Neuronal stem cell (in vitro differentiated cells): ENCODE measurements at regions not wholly inside any gene's neighbourhood (a gene's known extent, or its start where the extent isn't known, plus 50 kb on each side); places are given as distances from the start of the nearest gene placed in this dataset.

Experiments used
- DNase-seq: peaks from one replicate; pipeline ENCODE4 v3.0.0-alpha.2; 2013; ENCODE audit warnings: low spot score
- H2AFZ ChIP-seq: one replicate; pipeline ENCODE4 v1.6.1; 2013; ENCODE audit warnings: mild to moderate bottlenecking, low read length, inconsistent platforms
- H2AK5ac ChIP-seq: 2 replicates; pipeline ENCODE4 v1.6.1; 2013; ENCODE audit warnings: low read depth, mild to moderate bottlenecking, inconsistent platforms, low read length, moderate library complexity, mixed read lengths
- H2BK120ac ChIP-seq: 2 replicates; pipeline ENCODE4 v1.6.1; 2013; ENCODE audit warnings: low read depth, mild to moderate bottlenecking, inconsistent platforms, low read length, moderate library complexity, mixed read lengths
- H2BK12ac ChIP-seq: one replicate; pipeline ENCODE4 v1.6.1; 2013; ENCODE audit warnings: low read length, inconsistent platforms
- H2BK15ac ChIP-seq: 2 replicates; pipeline ENCODE4 v1.6.1; 2013; ENCODE audit warnings: mild to moderate bottlenecking, low read length, inconsistent platforms, mixed read lengths
- H2BK5ac ChIP-seq: one replicate; pipeline ENCODE4 v1.6.1; 2013; ENCODE audit warnings: inconsistent platforms, mild to moderate bottlenecking, low read length, moderate library complexity
- H3K14ac ChIP-seq: one replicate; pipeline ENCODE4 v1.6.1; 2013; ENCODE audit warnings: low read length, inconsistent platforms
- H3K18ac ChIP-seq: 2 replicates; pipeline ENCODE4 v1.6.1; 2013; ENCODE audit warnings: low read length, inconsistent platforms
- H3K23ac ChIP-seq: 2 replicates; pipeline ENCODE4 v1.6.1; 2013; ENCODE audit warnings: low read depth, mild to moderate bottlenecking, mixed read lengths, low read length, inconsistent platforms; ENCODE audit not compliant: poor library complexity
- H3K27ac ChIP-seq: replicated peaks from 3 replicates; pipeline ENCODE4 v1.5.1; 2013; ENCODE audit warnings: low read length, inconsistent platforms
- H3K27me3 ChIP-seq, 3 experiments: 2 replicates each; pipeline ENCODE4 v1.6.1; 2013; ENCODE audit warnings: low read length in 3 of 3, mild to moderate bottlenecking in 2 of 3, inconsistent platforms in 1 of 3, low read depth in 1 of 3, mixed read lengths in 1 of 3, moderate library complexity in 1 of 3; ENCODE audit not compliant: control insufficient read depth in 3 of 3, insufficient read depth in 3 of 3
- H3K36me3 ChIP-seq, 2 donors: replicated peaks in 1 of 2; 2 replicates each; pipeline ENCODE4 v1.6.1; 2013; ENCODE audit warnings: low read length in 2 of 2; ENCODE audit not compliant: control insufficient read depth in 2 of 2, insufficient read depth in 2 of 2
- H3K4ac ChIP-seq: 2 replicates; pipeline ENCODE4 v1.6.1; 2013; ENCODE audit warnings: inconsistent platforms, mild to moderate bottlenecking, low read length, moderate library complexity
- H3K4me1 ChIP-seq, 2 donors: 1 replicate in 1 of 2; 2 replicates in 1 of 2; pipeline ENCODE4 v1.6.1; 2013; ENCODE audit warnings: low read length in 2 of 2, low read depth in 1 of 2; ENCODE audit not compliant: control insufficient read depth in 2 of 2, insufficient read depth in 1 of 2
- H3K4me2 ChIP-seq: one replicate; pipeline ENCODE4 v1.6.1; 2013; ENCODE audit warnings: mild to moderate bottlenecking, low read length, inconsistent platforms; ENCODE audit not compliant: insufficient read depth, poor library complexity, severe bottlenecking
- H3K4me3 ChIP-seq, 2 donors: 2 replicates each; pipeline ENCODE4 v1.5.1; 2013; ENCODE audit warnings: low read length in 2 of 2, mild to moderate bottlenecking in 2 of 2, inconsistent platforms in 1 of 2, moderate library complexity in 1 of 2
- H3K79me1 ChIP-seq: one replicate; pipeline ENCODE4 v1.6.1; 2013; ENCODE audit warnings: low read depth, mild to moderate bottlenecking, inconsistent platforms, low read length, moderate library complexity
- H3K9ac ChIP-seq: one replicate; pipeline ENCODE4 v1.6.1; 2013; ENCODE audit warnings: mild to moderate bottlenecking, low read depth, low read length, inconsistent platforms; ENCODE audit not compliant: poor library complexity
- H3K9me3 ChIP-seq, 2 donors: replicated peaks in 1 of 2; 2 replicates each; pipeline versions ENCODE3 to v1.6.1; 2013; ENCODE audit warnings: low read length in 2 of 2, mild to moderate bottlenecking in 2 of 2, inconsistent platforms in 1 of 2, low read depth in 1 of 2, mixed read lengths in 1 of 2, moderate library complexity in 1 of 2; ENCODE audit not compliant: control insufficient read depth in 2 of 2, insufficient read depth in 1 of 2
- H4K8ac ChIP-seq: one replicate; pipeline ENCODE4 v1.6.1; 2013; ENCODE audit warnings: low read depth, mild to moderate bottlenecking, inconsistent platforms, low read length, moderate library complexity
- H4K91ac ChIP-seq: one replicate; pipeline ENCODE4 v1.6.1; 2013; ENCODE audit warnings: low read length, low read depth, mild to moderate bottlenecking, inconsistent platforms; ENCODE audit not compliant: poor library complexity
- WGBS, 2 donors: extraction: QIAGEN DNeasy Blood & Tissue Kit; methylation state at CpG; one replicate each; pipeline ENCODE4 v1.1.7; 2013; ENCODE audit warnings: missing lambda C conversion rate in 2 of 2, mixed read lengths in 1 of 2; ENCODE audit not compliant: insufficient read length in 2 of 2, insufficient replicate concordance in 1 of 2; ENCODE audit errors: extremely low coverage in 2 of 2; 5-methylcytosine and 5-hydroxymethylcytosine counted together

DNA sequence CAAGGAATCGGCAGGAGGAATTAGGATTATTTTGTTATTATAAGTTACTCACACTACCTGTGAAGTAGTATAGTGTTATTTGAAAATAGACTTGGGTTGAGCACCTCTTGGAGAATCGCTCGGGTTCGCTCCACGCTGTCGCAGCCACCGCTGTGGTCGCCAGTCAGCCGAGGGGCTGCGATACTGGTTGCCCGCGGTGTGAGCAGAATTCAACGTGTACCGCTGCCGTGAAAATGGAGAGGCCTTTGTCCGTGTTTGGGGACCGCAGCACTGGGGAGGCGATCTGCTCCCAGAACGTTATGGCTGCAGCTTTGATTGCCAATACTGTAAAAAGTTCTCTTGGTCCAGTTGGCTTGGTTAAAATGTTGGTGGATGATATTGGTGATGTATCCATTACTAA, 117.2 kb downstream of the C7orf25 start:
- no peaks in the 10 kb centered on the region for H3K27me3 ChIP-seq
- H3K23ac ChIP-seq, result no peak overlapping the region
- no peaks in the 10 kb centered on the region for H3K36me3 ChIP-seq
- H2BK15ac ChIP-seq, result no peak overlapping the region
- no peak for DNase-seq
- H4K91ac ChIP-seq, result no peak overlapping the region
- H2BK5ac ChIP-seq, result no peak overlapping the region
- no peak overlapping the region for H3K4me2 ChIP-seq
- H2BK12ac ChIP-seq, result no peak overlapping the region
- no peak overlapping the region for H3K4ac ChIP-seq
- H3K9me3 ChIP-seq, result no peaks in the 10 kb centered on the region
- no peak overlapping the region for H3K9ac ChIP-seq
- H3K79me1 ChIP-seq, result no peaks in the 10 kb centered on the region
- H3K4me1 ChIP-seq, result no peaks in the 10 kb centered on the region
- WGBS, 2 donors, result no CpG with 5 or more reads among the region's 19 CpGs
- H2AK5ac ChIP-seq, result no peak overlapping the region
- no peak overlapping the region for H3K27ac ChIP-seq
- no peak overlapping the region for H2AFZ ChIP-seq
- no peak overlapping the region for H2BK120ac ChIP-seq
- H3K18ac ChIP-seq, result peak overlapping the region; percentile 3
- peak overlapping the region; percentile 89 for H3K14ac ChIP-seq
- H3K4me3 ChIP-seq, result no peak overlapping the region
- peak overlapping the region; percentile 65 for H4K8ac ChIP-seq

DNA sequence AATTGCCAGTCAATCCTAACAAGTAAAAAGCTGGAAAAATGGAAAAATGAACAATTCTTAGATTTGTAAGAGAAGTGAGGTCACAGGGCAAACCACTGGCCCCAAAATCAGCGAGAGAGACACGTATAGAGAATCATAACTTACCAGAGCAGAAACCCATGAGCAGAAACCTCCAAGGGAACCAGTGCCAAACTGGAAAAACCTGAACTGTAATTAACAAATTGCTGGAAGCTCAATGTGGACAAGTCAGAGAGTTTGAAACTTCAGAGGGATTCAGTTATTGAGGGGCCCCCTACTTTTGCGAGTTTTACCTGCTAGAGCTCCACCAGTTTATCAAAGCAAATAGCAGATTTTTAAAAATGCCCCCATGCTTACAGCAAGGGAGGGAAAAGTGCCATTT, 119.0 kb downstream of the C7orf25 start:
- no peaks in the 10 kb centered on the region for H3K9me3 ChIP-seq
- H3K4me3 ChIP-seq, result no peak overlapping the region
- H3K27me3 ChIP-seq, result no peaks in the 10 kb centered on the region
- H3K14ac ChIP-seq, result no peak overlapping the region
- H4K91ac ChIP-seq, result no peak overlapping the region
- H2AFZ ChIP-seq, result peak overlapping the region; percentile 45
- no peak overlapping the region for H3K18ac ChIP-seq
- H4K8ac ChIP-seq, result no peak overlapping the region
- H2BK5ac ChIP-seq, result no peak overlapping the region
- no peaks in the 10 kb centered on the region for H3K36me3 ChIP-seq
- no peak overlapping the region for H2BK12ac ChIP-seq
- no peak overlapping the region for H3K9ac ChIP-seq
- no peak for DNase-seq
- H2AK5ac ChIP-seq, result no peak overlapping the region
- no peak overlapping the region for H3K4ac ChIP-seq
- WGBS, 2 donors, result no CpG with 5 or more reads among the region's 3 CpGs
- H3K79me1 ChIP-seq, result no peaks in the 10 kb centered on the region
- H3K27ac ChIP-seq, result no peak overlapping the region
- no peak overlapping the region for H2BK120ac ChIP-seq
- H3K4me1 ChIP-seq, result no peaks in the 10 kb centered on the region
- no peak overlapping the region for H3K23ac ChIP-seq
- no peak overlapping the region for H3K4me2 ChIP-seq
- no peak overlapping the region for H2BK15ac ChIP-seq

- Histone ChIP-seq H2AFZ (no peak overlapping the region), H3K27me3 (no peaks in the 10 kb centered on the region), H3K18ac (no peak overlapping the region), H3K4ac (no peak overlapping the region), H3K4me3 (no peak overlapping the region), H3K36me3 (no peaks in the 10 kb centered on the region), H3K9me3 (no peaks in the 10 kb centered on the region), H2AK5ac (no peak overlapping the region), H3K4me2 (no peak overlapping the region), H2BK15ac (no peak overlapping the region), H2BK120ac (no peak overlapping the region), H3K23ac (no peak overlapping the region), H4K8ac (no peak overlapping the region), H3K27ac (no peak overlapping the region), H4K91ac (no peak overlapping the region), H2BK5ac (no peak overlapping the region), H3K14ac (no peak overlapping the region), H2BK12ac (no peak overlapping the region), H3K79me1 (no peaks in the 10 kb centered on the region), H3K4me1 (no peaks in the 10 kb centered on the region), H3K9ac (no peak overlapping the region)
- DNase-seq, result no peak
- WGBS, 2 donors, result no CpG with 5 or more reads among the region's 1 CpG
Observed at GRCh38 chr7:42790196-42790595, 121.7 kb downstream of the C7orf25 start.

DNA sequence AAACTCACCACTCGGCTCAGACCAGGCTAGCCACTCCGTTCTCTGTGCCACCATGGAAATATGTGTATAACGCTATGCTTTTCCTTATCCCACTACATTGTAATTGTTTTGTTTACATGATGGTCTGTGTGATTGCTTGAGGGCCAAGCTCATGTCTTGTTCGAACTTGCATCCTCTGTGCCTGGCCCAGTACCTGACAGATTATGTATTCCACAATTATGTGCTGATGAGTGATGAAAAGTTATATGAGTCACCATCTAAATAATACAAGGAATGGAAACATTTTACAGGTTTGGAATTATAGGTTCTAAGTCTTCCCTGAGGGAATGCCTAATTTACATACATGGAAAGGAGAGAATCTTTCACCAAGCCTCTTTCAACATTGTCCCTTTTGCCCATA, 137.4 kb downstream of the C7orf25 start:
- Histone ChIP-seq H2BK120ac (no peak overlapping the region), H2BK15ac (no peak overlapping the region), H3K27me3 (no peaks in the 10 kb centered on the region), H3K9ac (no peak overlapping the region), H3K9me3 (peaks cover 0 to 4% of the 10 kb centered on the region in 2 donors), H2BK12ac (no peak overlapping the region), H4K8ac (no peak overlapping the region), H2AK5ac (no peak overlapping the region), H2AFZ (no peak overlapping the region), H3K4me3 (no peak overlapping the region), H2BK5ac (no peak overlapping the region), H3K4me2 (no peak overlapping the region), H3K79me1 (no peaks in the 10 kb centered on the region), H3K18ac (no peak overlapping the region), H4K91ac (no peak overlapping the region), H3K27ac (no peak overlapping the region), H3K23ac (no peak overlapping the region), H3K36me3 (no peaks in the 10 kb centered on the region), H3K4me1 (no peaks in the 10 kb centered on the region), H3K4ac (no peak overlapping the region), H3K14ac (no peak overlapping the region)
- DNase-seq, result no peak
- no CpG with 5 or more reads among the region's 4 CpGs for WGBS, 2 donors
